ENCODE measurements at regions not wholly inside any gene's neighbourhood (a gene's known extent, or its start where the extent isn't known, plus 50 kb on each side); places are given as distances from the start of the nearest gene placed in this dataset.
A peak's percentile ranks its signal among the peaks of the same experiment; 100 is the strongest.

DNA sequence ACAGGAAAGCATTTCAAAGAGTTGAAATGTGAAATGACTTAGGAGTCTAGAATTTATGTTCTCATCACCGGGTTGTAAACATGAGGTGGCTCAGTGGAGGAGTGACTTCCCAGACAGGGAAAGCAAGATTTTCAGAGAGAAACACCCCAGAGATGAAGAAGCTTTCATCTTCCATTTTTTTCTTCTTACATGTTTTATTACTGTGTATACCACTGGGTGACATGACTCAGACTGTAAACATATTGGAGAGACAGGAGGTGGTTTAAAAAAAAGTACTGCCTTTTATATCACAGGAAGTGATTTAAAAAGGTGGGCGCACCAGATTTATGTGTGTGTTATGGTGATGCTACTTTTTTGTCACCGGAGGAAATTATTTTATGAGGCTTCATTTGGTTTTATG lies 209.1 kb upstream of the TUT7 start:
- Histone ChIP-seq H3K27me3 (no peaks in the 10 kb centered on the region), H3K27ac (no peak overlapping the region), H3K9me3 (ENCODE audit: low read depth) (no peaks in the 10 kb centered on the region), H3K4me3 (no peak overlapping the region), H3K36me3 (no peaks in the 10 kb centered on the region), H3K4me1 (ENCODE audit: low read depth) (no peaks in the 10 kb centered on the region)
- no peak for DNase-seq (ENCODE audit: low read depth in 1 of 2, low spot score in 1 of 2)
- TF ChIP-seq, protein P1, sequence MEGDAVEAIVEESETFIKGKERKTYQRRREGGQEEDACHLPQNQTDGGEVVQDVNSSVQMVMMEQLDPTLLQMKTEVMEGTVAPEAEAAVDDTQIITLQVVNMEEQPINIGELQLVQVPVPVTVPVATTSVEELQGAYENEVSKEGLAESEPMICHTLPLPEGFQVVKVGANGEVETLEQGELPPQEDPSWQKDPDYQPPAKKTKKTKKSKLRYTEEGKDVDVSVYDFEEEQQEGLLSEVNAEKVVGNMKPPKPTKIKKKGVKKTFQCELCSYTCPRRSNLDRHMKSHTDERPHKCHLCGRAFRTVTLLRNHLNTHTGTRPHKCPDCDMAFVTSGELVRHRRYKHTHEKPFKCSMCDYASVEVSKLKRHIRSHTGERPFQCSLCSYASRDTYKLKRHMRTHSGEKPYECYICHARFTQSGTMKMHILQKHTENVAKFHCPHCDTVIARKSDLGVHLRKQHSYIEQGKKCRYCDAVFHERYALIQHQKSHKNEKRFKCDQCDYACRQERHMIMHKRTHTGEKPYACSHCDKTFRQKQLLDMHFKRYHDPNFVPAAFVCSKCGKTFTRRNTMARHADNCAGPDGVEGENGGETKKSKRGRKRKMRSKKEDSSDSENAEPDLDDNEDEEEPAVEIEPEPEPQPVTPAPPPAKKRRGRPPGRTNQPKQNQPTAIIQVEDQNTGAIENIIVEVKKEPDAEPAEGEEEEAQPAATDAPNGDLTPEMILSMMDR (IDR thresholded peaks at IDR 0.05; ENCODE audit: low read depth, low read length) = no peak

DNA sequence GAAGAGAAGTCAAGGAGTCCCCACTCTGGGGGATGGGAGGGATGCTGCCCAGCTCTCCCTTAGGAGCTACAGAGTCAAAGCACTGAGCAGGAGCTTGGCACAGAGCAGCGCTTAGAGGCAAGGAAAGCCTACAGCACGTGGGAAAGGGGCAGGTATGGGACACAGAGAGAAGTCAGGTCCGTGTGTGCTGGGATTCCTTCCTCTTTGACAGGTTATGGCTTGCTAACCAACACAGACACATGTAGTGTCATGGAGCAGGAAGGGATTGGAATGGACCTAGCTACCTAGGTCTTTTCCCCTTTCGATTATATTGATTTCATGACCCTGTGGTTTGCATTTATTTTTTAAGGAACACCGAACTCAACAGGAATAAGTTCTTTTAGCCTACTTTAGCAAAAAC lies 208.5 kb upstream of the TUT7 start:
- Histone ChIP-seq H3K4me1 (ENCODE audit: low read depth) (no peaks in the 10 kb centered on the region), H3K9me3 (ENCODE audit: low read depth) (no peaks in the 10 kb centered on the region), H3K27me3 (no peaks in the 10 kb centered on the region), H3K36me3 (no peaks in the 10 kb centered on the region), H3K27ac (no peak overlapping the region), H3K4me3 (no peak overlapping the region)
- no peak for DNase-seq (ENCODE audit: low read depth in 1 of 2, low spot score in 1 of 2)
- TF ChIP-seq, protein P1 (IDR thresholded peaks at IDR 0.05; ENCODE audit: low read depth, low read length) = no peak

DNA sequence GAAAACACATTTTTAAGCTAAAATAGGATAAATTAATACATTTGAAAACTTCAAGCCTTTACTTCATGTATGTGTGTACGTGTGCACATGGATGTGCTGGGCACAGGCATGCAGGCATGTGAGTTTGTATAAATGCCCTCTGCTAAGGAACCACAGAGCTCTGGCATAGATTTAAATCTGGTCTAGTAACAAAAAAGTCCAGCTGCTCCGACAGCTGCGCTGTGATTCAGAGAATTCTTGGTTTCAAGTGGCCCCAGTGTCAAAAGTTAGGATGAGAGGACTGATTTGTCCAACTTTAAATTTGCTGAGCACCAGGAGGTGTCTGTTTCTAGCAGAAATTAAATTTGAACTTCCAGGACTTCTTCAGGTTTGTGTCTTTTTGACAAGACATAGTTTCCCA lies 203.7 kb upstream of the TUT7 start:
- TF ChIP-seq, protein P1 (IDR thresholded peaks at IDR 0.05; ENCODE audit: low read depth, low read length) = no peak
- H3K27me3 ChIP-seq = no peaks in the 10 kb centered on the region
- no peak overlapping the region for H3K4me3 ChIP-seq
- DNase-seq (ENCODE audit: low read depth in 1 of 2, low spot score in 1 of 2) = no peak
- H3K9me3 ChIP-seq (ENCODE audit: low read depth) = no peaks in the 10 kb centered on the region
- no peak overlapping the region for H3K27ac ChIP-seq
- H3K36me3 ChIP-seq = no peaks in the 10 kb centered on the region
- H3K4me1 ChIP-seq (ENCODE audit: low read depth) = no peaks in the 10 kb centered on the region

DNA sequence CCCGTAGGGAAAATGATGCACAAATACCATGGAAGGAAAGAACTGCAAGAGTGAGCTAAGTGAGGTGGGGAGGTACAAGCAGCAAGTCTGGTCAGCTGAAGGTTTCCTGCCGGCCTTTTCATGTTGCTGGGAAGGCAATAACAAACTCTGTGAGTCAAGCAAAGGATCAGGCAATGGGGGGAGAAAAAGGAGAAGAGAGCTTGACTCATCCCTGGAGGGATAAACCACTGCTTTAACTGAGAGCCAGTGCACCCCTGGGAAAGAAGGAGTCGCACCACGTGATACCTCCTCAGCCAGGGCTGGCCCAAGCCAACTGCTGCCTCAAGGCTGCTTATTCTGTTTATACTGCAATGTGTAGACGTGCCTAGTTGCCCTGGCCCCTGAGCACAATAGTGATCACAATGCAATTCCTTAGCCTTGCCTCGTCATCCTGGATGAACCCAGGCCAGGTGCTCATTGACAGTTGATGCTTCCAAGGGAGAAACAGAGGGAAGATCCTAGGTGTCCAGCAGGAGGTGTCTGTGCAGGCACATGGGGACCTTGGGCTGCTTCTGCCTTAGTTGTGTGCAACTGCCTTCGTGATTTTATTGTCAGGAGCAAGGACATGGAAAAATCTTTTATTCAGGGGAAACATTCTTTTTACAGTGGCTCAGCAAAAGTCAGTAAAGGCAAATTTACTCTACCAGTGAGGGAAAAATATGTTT lies 203.0 kb upstream of the TUT7 start:
- H3K27ac ChIP-seq = no peak overlapping the region
- H3K27me3 ChIP-seq = no peaks in the 10 kb centered on the region
- DNase-seq (ENCODE audit: low read depth in 1 of 2, low spot score in 1 of 2) = peak in 1 of 2 donors; percentile 74
- TF ChIP-seq, protein P1 (IDR thresholded peaks at IDR 0.05; ENCODE audit: low read depth, low read length) = no peak
- H3K36me3 ChIP-seq = no peaks in the 10 kb centered on the region
- H3K4me1 ChIP-seq (ENCODE audit: low read depth) = no peaks in the 10 kb centered on the region
- no peak overlapping the region for H3K4me3 ChIP-seq
- H3K9me3 ChIP-seq (ENCODE audit: low read depth) = no peaks in the 10 kb centered on the region

DNA sequence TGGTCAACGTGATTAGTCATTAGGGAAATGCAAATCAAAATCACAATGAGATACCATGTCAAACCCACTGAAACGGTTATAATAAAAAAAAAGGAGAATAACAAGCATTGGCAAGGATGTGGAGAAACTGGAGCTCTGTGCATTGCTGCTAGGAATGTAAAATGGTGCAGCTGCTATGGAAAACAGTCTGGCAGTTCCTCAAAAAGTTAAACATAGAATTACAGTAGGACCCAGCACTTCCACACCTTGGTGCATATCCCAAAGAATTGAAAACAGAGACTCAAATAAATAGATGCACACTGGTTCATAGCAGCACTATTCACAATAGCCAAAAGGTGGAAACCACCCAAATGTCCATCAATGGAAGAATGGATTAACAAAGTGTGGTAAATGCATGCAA lies 201.5 kb upstream of the TUT7 start:
- DNase-seq (ENCODE audit: low read depth in 1 of 2, low spot score in 1 of 2) = no peak
- Histone ChIP-seq H3K4me1 (ENCODE audit: low read depth) (no peaks in the 10 kb centered on the region), H3K27me3 (no peaks in the 10 kb centered on the region), H3K27ac (no peak overlapping the region), H3K36me3 (no peaks in the 10 kb centered on the region), H3K4me3 (no peak overlapping the region), H3K9me3 (ENCODE audit: low read depth) (no peaks in the 10 kb centered on the region)
- TF ChIP-seq, protein P1 (IDR thresholded peaks at IDR 0.05; ENCODE audit: low read depth, low read length) = no peak
